HG03064 (cell line): ENCODE measurements at regions not wholly inside any gene's neighbourhood (a gene's known extent, or its start where the extent isn't known, plus 50 kb on each side); places are given as distances from the start of the nearest gene placed in this dataset.
"Not testable (repeated sequence)": the region's sequence is repeated elsewhere in the genome, so short reads cannot be mapped to it uniquely, and the experiment has no call there.

ENCODE experiments used
- ATAC-seq: cut with Tn5 transposase; IDR thresholded peaks from one replicate; pipeline ENCODE4 v1.9.1; 2021; ENCODE audit warnings: low read depth; ENCODE audit not compliant: unreplicated experiment

DNA sequence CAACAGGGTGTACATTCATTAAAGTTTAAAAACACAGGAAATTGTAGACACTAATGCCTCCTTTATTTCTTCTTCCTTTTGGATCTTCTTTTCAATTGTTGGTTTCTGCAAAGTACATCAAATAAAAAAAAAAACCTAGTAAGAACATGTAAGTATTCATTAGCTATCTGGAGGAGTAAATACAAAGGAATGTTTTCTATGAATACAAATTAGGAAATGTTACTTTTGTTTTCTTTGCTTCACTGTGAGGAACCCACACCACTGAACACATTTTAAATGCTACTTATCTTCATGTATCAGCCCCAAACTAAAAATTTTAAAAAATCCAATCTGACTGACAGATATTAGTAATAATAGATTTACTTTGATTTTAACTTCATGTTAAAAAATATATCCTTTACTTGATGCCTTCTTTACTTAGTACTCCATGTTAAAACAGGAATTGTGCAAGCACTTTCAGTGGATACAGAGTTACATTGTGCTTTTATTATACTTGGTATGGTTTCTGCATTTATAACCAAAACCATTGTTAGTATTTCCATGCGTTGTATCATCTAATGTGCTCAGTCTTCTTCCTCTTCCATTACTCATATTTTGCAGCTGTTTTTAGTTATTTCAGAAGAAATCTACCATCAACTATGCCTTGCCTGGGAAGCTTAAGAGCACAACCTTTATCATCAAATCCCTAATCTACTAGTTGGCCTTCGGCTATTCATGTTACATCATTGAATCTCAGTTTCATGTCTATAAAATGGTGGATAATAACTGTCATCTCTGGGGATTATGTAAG lies 236.9 kb upstream of the DPYD start:
- ATAC-seq: no peak

DNA sequence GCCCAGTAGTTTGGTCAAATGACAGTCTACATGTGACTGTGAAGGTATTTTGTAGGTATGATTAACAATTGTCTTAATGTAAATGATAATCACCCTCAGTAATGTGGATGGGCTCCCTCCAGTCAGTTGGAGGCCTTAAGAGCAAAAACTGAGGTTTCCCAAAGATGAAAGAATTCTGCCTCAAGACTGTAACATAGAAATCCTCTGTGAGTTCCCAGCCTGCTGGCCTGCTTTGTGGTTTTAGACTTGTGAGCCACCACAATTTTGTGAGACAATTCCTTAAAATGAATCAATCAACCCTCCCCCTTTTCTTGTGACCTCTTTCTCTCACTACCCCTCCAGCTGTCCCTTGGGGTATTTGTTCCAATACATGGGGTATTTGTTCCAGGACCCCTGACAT lies 226.4 kb upstream of the DPYD start:
- no peak for ATAC-seq

DNA sequence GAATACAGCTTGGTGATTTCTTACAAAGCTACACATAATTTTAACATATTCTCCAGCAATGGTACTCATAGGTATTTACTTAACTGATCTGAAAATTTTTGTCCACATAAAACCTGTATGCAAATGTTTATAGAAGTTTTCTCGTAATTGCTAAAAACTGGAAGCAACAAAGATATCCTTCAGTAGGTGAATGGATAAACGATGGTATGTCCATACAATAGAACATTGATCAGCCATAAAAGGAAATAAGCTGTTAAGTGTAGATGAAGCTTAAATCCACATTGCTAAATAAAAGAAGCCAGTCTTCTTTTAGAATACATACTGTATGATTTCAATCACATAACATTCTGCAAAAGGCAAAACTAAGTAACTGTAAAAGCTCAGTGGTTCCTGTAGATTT lies 224.8 kb upstream of the DPYD start:
- no peak for ATAC-seq

DNA sequence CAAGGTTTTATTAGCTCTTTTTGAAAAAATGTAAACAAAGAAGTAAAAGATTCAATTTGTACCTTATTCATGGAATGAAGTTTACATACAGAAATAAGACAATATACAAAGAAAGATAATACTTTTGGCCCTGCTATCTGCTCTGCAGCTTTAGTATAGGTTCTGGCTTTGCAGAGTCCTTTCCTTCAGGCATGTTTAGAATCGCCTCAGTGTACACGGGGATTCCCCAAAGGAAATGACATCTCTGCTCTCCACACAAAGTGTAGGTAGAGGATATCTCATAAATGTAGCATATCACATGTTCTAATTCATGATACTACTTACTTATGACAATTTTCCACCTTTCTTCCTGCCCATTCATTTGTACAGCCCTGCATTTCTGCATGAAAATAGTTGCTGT lies 222.6 kb upstream of the DPYD start:
- no peak for ATAC-seq

DNA sequence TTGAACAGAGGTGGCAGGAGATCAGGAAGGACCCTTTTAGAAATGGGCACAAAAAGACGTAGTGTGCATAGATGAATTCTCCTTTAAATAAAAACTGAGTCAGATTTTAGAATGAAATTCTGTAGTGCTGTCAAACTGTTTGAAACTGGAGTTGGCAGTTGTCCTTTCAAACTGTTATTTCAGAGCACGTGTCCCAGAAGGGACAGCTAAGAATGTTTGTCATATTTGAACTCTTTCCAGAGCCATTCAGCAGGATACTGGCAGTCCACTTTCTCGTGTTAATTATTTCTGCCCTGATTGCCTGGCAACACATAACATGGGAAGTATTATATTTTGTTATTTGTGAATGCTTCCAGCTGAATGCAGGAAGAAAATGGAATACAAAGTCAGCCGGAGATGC lies 212.3 kb upstream of the DPYD start:
- ATAC-seq: no peak

DNA sequence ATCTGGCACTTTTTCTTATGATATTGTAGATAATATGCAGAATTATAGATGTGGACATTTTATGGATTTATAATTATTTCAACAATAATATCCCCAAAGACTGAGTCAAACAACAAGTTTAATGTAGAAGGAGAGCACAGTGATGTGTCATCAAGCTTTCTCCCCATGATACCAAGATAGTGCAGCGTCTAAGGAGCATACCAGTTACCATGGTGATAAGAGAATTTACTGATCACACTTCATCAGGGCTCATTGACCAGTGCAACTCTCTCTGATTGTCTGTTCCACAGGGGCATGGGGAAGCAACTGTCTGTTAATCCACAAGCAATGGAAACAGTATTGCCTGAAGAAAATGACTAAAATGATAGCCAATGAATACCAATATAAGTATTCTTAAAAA lies 209.6 kb upstream of the DPYD start:
- ATAC-seq: no peak

DNA sequence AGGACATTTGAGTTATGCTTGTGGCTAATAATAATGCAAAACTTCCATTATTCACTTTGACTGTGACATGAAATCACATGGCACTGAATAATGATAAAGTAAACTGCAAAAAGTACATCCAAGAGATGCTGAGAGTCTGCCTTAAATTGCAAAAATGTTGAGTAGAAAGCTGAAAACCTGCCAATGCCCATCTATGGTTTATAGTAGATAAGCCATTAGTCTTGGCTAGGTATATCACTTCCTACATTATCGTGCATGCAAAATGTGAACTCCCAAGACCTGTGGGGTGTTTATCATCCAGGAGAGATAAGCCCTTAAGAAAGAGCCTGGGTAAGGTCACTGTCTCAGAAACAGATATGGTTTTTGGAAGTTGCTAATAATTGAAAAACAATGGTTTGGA lies 208.7 kb upstream of the DPYD start:
- ATAC-seq: no peak

DNA sequence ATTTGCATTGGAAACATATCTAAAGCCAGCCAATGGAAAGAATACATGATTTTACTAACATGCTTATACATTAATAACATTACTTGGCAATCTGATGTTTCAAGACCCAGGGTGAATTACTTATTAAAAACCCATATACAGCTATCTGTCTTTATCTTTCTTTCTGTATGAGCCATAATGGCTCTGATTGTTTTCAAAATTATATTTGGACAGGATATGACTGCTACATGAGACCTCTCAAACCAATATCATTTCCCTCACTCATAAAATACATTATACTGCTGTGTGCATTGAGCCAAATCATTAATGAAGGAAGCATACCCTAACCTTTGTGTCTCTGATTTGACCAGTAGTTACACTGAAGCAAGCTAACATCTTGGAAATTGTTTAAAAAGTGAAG lies 205.9 kb upstream of the DPYD start:
- ATAC-seq: no peak

DNA sequence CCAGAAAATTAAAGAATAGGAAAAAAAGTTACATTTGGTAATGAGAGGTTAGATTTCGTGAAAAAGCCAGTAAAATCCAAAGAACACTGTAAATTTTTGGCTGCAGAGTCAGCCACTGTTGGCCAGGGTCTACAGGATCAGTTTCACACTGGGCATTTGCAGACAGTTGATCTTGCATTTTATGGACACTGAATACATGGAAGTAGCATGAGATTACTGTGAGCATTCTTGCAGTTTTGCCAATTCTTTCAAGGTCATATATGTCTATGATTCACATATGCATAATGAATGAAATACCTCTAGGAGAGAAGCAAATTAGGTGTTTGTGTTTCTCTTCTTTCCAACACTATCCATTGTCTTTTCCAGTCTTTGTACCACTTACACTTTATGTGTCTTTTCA lies 200.8 kb upstream of the DPYD start:
- no peak for ATAC-seq

DNA sequence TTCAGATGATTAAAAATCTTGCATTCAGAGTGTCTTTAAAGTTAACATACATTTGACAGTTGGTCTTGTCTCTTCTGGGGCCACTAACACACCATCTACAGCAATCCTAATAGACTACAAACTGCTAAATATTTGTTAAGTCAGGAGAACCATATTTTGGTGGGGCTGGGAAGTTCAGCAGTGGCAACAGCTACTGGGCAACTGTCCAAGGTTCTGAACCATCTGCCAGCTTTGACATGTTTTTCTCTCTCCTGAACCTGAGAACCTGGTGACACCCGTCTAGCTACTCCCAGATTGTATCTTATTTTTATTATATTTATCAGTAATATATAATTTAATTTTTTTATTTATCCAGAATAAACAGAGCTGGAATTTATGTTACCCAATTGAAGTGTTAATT lies 199.0 kb upstream of the DPYD start:
- ATAC-seq: no peak

DNA sequence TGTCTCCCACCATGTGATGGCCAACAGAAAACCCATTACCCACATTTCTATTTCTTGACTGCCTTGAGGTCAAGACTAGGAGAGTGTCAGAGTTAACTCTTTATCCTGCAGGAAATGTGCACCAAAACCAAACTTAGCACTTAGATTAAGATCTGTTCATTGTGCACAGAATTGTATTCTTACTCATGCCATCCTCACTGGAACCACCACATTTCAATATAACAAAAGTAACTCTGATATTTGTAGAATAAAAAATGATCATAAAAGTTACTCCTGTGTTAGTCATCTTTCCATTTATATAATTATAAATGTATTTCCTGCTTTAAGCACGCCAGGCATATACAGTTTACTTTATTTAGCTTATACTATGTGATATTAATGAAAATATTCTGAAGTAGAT lies 193.0 kb upstream of the DPYD start:
- no peak for ATAC-seq

DNA sequence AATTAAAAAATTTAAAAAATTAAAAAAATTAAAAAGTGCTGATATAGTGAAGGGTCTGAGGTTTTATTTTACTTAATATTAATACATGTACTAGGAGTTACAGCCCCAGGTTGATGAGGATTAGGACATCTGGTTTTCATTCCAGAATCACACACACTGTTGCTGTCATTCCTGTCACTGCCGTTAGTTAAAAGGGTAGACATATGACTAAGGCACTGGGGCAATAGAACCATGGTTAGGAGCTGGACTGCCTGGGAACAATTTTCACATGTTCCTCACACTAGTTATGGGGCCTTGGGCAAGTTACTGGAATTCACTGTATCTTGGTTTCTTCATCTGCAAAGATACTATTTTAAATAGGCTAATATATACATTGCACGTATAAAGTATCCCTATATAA lies 191.8 kb upstream of the DPYD start:
- no peak for ATAC-seq

DNA sequence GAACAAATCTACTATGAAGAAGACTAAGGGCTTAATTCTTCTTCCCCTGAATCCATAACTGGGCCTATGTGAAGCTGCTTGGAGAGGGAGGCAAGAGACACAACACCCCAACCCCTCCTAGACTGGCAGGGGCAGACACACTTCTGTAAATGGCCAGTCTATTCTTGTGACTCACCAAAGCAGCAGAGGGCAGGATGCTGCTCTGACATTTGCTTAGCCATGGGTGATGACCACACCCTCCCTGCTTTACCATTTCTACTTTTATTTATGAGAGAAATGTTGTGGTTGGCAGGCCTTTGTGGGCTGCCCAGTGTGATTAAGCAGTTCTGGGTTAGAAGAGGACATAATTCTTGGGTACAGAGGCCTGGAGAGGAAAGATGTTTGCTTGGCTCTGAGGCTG lies 189.8 kb upstream of the DPYD start:
- ATAC-seq: no peak

DNA sequence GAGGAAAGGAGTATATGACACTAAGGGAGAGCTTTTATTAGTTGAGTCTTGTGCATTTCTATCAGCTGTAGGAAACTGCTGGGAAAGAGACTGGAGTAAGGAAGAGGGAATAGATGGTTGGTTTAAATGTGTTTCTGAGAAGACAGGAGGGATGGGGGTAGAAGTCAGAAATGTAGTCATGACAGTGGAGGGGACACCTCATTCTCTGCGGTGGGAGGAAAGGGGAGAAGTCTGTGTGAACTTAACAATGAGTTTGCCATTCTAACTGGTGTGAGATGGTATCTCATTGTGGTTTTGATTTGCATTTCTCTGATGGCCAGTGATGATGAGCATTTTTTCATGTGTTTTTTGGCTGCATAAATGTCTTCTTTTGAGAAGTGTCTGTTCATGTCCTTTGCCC lies 187.5 kb upstream of the DPYD start:
- not testable (repeated sequence) for ATAC-seq

DNA sequence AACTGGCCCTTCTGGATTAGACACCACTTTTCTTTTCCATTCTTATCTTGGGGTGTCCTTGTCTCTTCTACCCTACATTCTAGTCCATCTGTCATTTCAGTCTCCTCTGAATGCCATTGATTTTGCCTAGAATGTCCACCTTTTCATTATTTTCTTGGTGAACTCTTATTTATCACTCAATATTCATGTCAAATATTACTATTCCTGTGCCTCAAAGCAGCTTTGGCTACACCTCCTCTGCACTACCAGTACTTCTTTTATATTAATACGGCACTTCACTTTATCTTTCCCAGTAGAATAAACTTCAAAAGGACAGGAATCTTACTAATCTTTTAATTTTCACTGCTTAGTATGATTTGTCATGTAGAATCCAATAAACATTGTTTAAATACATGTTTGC lies 186.4 kb upstream of the DPYD start:
- no peak for ATAC-seq

DNA sequence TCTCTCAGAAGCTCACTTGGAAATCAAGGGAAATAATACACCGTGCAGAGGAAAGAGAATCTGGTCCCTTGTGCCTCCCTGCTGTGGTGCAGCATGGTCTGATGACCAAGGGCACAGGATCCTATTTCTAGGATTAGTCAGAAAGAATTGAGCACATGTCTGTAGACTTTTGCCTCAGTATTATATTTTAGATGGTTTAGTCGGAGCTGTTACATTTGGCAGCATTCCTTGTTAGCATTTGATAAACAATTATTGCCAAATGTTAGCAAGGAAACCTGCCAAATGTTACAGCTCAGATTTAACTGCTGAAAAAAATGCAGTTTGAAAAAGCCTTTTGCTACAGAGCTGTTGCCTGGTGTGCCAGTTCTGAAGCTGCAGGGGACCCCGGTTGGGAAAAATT lies 183.5 kb upstream of the DPYD start:
- ATAC-seq: no peak

DNA sequence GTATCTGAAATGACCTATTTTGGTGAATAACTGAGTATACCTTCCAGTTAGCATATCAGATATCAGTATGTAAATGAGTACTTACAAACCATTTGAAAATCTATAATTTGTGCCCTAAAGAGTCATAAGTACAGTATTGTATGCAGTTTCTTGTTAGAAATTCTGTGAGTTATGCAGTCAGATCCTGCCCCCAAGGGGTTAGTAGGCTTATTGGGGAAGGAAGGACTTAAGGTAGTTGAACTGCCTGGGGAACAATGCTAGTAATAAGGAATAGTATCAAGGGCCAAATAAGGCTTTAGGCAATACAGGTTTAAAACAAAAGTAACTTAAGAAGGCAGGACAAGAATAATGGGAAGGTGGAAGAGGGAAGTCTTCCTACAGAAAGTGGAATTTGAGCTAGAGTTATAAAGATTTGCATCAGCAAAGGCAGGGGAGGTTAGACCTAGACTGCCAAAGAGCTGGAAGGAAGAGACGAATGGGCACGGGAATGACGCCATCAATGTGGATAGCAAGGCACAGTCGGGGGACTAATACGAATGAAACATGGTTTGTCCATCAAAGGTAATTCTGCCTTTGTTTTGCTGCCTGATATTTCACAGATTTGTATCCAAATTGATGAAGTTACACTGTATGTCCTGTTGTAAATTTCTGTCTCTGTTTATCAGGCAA lies 182.9 kb upstream of the DPYD start:
- no peak for ATAC-seq

DNA sequence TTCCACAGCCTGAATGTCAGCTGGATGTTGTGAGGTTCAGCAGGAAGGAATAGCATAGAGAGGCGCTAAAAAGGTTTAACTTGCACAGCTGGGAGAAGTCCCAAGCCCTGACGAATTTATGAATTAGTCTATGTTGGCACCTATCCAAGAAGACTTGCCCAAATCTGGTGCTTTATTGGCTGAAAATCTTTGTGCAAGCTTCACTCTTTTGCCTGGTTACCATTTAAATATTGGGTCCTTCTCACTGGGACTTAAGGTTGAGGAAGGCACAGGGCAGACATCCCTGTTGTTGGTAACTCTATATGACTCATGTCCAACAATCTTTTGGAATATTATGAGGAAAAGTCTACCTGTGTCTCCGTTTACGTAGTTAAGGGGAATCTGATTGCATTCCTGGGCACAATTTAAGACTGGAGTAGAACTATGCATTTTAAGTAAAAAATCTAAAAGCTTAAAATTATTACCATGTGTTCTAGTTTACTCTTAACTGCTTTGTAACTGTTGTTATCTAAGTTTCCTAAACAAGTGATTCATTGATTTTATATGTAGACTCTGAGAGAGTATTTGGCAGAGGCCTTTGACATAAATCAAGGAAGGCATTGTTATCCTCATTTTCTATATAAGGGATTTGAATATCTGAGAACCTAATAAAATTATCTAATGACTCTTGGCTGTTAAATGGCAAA lies 181.7 kb upstream of the DPYD start:
- ATAC-seq: no peak

DNA sequence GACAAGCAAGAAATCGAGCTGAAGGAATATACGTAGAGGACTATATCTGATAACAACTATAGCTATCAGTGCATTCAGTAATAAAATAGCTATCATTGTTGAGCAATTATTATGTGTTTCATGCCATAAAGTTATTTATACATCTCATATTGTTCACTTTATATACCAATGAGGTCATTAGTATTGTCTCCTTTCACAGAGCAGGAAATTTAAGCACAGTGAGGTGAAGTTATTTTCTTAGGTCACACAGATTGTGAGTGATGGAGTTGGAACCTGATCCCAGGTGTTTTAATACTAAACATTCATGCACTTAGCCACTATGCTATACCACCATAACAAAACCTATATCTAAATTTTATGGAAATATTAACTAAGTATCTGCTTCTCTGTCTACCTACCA lies 180.5 kb upstream of the DPYD start:
- ATAC-seq: no peak

DNA sequence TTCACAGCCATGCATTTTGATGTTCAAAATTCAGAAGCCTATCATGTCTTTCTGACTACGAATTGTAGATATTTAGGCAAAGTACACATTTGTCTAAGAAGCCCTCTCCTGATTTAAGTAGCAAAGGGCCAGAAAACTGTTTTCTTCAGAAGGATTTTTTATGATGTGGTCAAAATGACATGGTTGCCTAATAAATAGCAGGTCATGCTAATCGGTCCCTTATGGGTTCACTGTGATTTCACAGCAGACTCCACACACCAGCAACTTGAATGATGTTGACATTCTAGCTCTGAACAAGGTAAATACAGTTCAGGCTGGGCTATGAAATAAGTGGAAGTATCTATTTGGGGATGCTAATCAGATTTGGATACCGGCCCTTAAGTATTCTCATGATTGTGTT lies 178.7 kb upstream of the DPYD start:
- ATAC-seq: no peak

DNA sequence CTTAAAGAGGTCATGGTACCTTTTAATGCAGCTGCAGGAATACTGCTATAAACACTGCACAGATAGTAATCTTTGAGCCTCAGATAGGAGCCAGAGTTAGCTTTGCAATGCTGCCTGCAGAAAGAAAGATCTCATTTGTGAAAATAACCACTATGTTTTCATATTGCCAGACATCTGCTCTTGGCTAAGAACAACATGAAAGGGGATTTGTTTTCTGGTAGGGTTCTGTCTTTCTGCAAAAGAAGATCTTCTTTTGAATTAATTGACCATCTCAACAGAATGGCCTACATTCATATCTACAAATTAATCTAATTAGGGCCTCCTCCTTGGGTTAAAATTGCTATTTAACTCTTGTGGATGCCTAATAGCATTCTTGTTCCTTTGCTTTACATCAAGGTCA lies 177.6 kb upstream of the DPYD start:
- ATAC-seq: no peak

DNA sequence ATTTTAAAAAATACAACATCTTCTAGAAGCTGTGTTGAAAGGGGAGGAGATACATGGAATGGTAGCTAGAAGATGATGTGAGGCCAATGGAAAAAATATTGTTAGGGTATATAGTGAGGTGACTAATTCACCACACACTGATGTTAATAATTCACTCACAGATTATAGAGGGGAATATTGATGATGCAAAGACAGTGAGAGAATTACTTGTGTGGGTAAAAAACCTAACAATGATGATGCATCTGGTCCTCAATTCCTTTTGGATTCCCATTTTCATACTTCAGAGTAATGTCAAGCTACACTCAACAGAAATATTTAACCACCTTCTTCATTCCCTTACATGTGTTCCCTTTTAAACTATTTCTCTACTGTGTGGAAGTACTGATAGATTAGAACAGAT lies 169.5 kb upstream of the DPYD start:
- ATAC-seq: no peak
